BJ (cell line): ENCODE measurements at regions not wholly inside any gene's neighbourhood (a gene's known extent, or its start where the extent isn't known, plus 50 kb on each side); places are given as distances from the start of the nearest gene placed in this dataset.

Experiments used
- CTCF ChIA-PET: fragments of 350-600 bp; formaldehyde crosslinking; extraction: SDS; loops from one replicate; lab custom pipeline; 2021; ENCODE audit warnings: antibody characterized with exemption, inconsistent platforms; lab: Yijun Ruan, JAX
- POLR2A ChIA-PET: fragments of 300-600 bp; sonication (Branson Sonifier 250); formaldehyde crosslinking; extraction: SDS; loops from one replicate; lab custom pipeline; 2021; ENCODE audit warnings: antibody characterized with exemption; lab: Charles Lee
- DNase-seq: peaks from one replicate; pipeline ENCODE4 v3.0.0-alpha.2; 2011; ENCODE audit warnings: low read depth
- H3K27me3 ChIP-seq: 2 replicates; pipeline ENCODE4 v1.6.0; 2011; ENCODE audit warnings: low read length; ENCODE audit not compliant: control insufficient read depth, insufficient read depth
- H3K36me3 ChIP-seq: 2 replicates; pipeline ENCODE4 v1.5.1; 2011; ENCODE audit warnings: low read length; ENCODE audit not compliant: control insufficient read depth, insufficient read depth
- H3K4me3 ChIP-seq: 2 replicates; pipeline ENCODE4 v1.5.1; 2011; ENCODE audit warnings: low read depth, mild to moderate bottlenecking, control low read depth, low read length
- TF ChIP-seq, protein P1 (sequence below): IDR thresholded peaks from 2 replicates; pipeline ENCODE4 v1.5.1; 2011; ENCODE audit warnings: low read depth, mild to moderate bottlenecking, control low read depth, inconsistent platforms, low read length, moderate library complexity; ENCODE audit not compliant: insufficient read depth

DNA sequence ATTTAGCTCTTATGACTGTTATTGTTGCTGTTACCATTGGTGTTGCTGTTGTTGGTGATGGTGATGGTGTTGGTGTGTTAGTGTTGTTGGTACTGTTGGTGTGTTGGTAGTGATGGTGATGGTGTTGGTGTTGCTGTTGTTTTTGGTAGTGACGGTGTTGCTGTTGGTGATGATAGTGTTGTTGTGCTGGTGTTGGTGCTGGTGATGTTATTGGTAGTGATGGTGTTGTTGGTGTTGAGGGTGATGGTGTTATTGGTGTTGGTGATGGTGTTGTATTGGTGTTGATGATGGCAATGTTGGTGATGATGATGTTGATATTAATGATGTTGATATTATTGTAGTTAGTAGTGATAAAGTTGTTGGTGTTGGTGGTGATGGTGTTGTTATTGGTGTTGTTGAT lies 285.7 kb upstream of the FOXF1 start:
- Histone ChIP-seq H3K4me3 (no peak overlapping the region), H3K27me3 (0 out of 2 replicates have a peak, but pooled peaks cover 2% of the 10 kb centered on the region), H3K36me3 (no peaks in the 10 kb centered on the region)
- no peak for DNase-seq
- CTCF ChIA-PET, result no interaction called here
- TF ChIP-seq, protein P1, sequence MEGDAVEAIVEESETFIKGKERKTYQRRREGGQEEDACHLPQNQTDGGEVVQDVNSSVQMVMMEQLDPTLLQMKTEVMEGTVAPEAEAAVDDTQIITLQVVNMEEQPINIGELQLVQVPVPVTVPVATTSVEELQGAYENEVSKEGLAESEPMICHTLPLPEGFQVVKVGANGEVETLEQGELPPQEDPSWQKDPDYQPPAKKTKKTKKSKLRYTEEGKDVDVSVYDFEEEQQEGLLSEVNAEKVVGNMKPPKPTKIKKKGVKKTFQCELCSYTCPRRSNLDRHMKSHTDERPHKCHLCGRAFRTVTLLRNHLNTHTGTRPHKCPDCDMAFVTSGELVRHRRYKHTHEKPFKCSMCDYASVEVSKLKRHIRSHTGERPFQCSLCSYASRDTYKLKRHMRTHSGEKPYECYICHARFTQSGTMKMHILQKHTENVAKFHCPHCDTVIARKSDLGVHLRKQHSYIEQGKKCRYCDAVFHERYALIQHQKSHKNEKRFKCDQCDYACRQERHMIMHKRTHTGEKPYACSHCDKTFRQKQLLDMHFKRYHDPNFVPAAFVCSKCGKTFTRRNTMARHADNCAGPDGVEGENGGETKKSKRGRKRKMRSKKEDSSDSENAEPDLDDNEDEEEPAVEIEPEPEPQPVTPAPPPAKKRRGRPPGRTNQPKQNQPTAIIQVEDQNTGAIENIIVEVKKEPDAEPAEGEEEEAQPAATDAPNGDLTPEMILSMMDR, result no peak
- POLR2A ChIA-PET, result no interaction called here

DNA sequence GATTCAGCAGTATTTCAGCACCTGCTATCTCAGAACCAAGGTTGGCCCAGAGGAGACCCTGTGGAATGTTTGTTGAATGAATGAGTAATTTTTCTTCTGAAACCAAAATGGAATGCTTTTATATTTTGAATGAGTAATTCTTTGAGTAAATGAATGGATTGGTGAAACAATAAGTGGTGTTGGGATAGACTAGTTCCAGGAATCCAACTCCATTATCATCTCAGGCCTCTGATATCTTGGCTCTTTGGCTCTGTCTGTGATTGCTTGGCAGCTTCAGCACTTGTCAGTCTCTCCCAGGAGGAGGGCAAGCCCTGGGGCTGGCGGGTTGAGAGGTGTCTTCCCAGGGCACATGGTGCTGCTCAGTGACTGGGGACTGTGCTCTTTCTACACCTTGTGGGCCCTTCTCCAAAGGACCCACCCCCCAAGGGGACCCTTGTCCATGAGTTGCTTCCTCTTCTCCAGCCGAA lies 284.4 kb upstream of the FOXF1 start:
- TF ChIP-seq, protein P1, result no peak
- no peak for DNase-seq
- H3K36me3 ChIP-seq, result no peaks in the 10 kb centered on the region
- H3K27me3 ChIP-seq, result 0 out of 2 replicates have a peak, but pooled peaks cover 2% of the 10 kb centered on the region
- CTCF ChIA-PET, result no interaction called here
- H3K4me3 ChIP-seq, result no peak overlapping the region
- POLR2A ChIA-PET, result no interaction called here

DNA sequence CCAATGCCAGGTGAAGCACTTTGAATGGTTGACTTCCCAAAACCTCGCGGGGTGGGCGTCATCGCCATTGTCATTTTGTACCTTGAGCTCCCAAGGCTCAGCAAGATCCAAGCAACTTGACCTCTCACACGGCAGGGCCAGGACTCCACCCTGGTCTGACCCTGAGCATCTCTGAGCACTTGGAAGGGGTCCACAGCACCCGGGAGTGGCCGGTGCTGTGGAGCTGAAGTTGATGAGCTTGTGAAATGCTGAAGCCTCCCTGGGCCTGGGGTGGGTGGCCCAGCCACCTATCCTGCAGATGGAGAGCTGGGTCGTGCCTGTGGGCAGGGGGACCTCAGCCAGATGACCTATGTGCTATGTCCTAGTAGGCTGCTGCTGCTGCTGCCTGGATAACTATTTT lies 283.3 kb upstream of the FOXF1 start:
- 0 out of 2 replicates have a peak, but pooled peaks cover 2% of the 10 kb centered on the region for H3K27me3 ChIP-seq
- ChIA-PET CTCF (interaction anchor here (0.6 to 1.0 kb wide), 2 partner anchors 291 to 1040 kb away, joined by 3 read pairs; no protein-coding TSS in a partner anchor), POLR2A (no interaction called here)
- TF ChIP-seq, protein P1, result no peak
- H3K4me3 ChIP-seq, result no peak overlapping the region
- no peaks in the 10 kb centered on the region for H3K36me3 ChIP-seq
- no peak for DNase-seq

DNA sequence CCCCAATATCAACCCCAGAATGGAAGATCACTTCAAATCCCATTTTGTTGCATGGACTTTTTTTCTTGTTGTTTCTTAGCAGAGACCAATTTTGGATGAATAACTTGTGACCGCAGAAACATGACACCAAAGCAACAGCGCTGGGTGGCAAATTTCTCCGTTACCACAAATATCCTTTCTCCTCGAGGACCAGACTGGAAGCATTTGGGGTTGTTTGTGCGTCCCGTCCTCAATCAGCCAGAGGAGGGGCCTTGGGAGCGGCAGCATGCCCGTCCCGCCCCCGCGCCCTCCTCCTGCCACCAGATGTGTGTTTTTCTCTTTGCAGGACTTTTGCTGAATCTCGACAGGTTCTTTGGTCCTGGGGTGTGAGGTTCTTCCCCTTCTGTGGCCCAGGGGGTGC lies 282.5 kb upstream of the FOXF1 start:
- H3K27me3 ChIP-seq, result 0 out of 2 replicates have a peak, but pooled peaks cover 2% of the 10 kb centered on the region
- no peaks in the 10 kb centered on the region for H3K36me3 ChIP-seq
- H3K4me3 ChIP-seq, result no peak overlapping the region
- POLR2A ChIA-PET, result no interaction called here
- DNase-seq, result peak; percentile 68
- CTCF ChIA-PET, result no interaction called here
- TF ChIP-seq, protein P1, result no peak

DNA sequence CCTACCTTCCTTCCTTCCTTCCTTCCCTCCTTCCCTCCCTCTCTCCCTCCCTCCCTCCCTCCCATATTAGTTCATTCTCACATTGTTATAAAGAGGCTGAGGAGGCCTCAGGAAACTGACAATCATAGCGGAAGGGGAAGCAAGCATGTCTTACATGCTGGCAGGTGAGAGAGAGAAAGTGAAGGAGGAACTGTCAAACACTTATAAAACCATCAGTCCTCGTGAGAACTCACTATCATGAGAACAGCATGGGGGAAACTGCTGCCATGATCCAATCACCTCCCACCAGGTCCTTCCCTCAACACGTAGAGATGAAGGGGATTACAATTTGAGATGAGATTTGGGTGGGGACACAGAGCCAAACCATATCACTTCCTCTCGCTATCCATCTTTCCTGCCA lies 281.6 kb upstream of the FOXF1 start:
- TF ChIP-seq, protein P1, result no peak
- ChIA-PET POLR2A (no interaction called here), CTCF (interaction anchor here (2.1 kb wide), 1 partner anchor 24 kb away, joined by 7 read pairs; no protein-coding TSS in a partner anchor)
- Histone ChIP-seq H3K27me3 (peaks cover 2% of the 10 kb centered on the region; the same call in 1 of the 2 replicates), H3K4me3 (no peak overlapping the region), H3K36me3 (no peaks in the 10 kb centered on the region)
- no peak for DNase-seq
